Fibroblast of lung (primary cell): ENCODE measurements at regions not wholly inside any gene's neighbourhood (a gene's known extent, or its start where the extent isn't known, plus 50 kb on each side); places are given as distances from the start of the nearest gene placed in this dataset.

Experiments used
- EZH2 ChIP-seq: IDR thresholded peaks from 2 replicates; pipeline ENCODE4 v1.5.1; 2012; ENCODE audit warnings: low read length, control low read depth, mild to moderate bottlenecking; ENCODE audit errors: missing control alignments
- TF ChIP-seq, protein P1 (sequence below), 2 donors: IDR thresholded peaks in 1 of 2; conservative IDR thresholded peaks in 1 of 2; 1 replicate in 1 of 2; 2 replicates in 1 of 2; pipeline ENCODE4 v1.5.1; 2011 to 2012; ENCODE audit warnings: low read length in 2 of 2, control low read depth in 1 of 2, inconsistent platforms in 1 of 2, low read depth in 1 of 2, mild to moderate bottlenecking in 1 of 2

DNA sequence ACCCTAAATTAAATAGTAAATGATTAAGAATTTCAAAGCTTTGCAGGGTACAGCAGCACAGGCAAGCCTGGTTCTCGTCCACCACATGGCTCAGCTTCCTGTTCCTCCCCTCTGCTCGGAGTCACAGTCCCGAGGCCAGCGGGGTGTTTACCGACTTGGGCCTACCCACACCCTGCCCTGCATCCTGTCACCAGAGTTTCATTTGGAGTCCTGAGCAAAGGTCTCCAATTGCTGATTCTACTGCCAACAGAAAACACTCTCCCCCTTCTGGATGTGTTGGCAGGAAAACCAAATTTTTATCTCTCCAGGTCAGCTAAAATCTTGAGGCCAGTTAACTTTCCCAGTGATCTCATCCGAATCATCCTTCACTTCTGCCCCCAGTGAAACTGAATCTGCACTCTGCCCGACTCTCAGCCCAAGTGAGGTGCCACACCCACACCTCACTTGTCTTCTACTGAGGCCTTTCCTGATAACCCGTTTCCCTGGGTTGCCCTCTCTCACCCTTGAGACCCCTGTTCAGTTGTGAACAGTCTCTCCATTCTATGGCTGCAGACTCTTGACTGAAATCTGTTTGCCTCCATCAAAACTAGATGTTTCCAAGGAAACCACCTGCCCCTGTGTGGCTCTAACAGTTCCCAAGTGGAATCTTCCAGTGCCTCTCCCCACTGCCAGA, 71.2 kb downstream of the VCPKMT start:
- TF ChIP-seq, protein P1, sequence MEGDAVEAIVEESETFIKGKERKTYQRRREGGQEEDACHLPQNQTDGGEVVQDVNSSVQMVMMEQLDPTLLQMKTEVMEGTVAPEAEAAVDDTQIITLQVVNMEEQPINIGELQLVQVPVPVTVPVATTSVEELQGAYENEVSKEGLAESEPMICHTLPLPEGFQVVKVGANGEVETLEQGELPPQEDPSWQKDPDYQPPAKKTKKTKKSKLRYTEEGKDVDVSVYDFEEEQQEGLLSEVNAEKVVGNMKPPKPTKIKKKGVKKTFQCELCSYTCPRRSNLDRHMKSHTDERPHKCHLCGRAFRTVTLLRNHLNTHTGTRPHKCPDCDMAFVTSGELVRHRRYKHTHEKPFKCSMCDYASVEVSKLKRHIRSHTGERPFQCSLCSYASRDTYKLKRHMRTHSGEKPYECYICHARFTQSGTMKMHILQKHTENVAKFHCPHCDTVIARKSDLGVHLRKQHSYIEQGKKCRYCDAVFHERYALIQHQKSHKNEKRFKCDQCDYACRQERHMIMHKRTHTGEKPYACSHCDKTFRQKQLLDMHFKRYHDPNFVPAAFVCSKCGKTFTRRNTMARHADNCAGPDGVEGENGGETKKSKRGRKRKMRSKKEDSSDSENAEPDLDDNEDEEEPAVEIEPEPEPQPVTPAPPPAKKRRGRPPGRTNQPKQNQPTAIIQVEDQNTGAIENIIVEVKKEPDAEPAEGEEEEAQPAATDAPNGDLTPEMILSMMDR (conservative IDR thresholded peaks at IDR 0.05 in 1 of 2, IDR thresholded peaks at IDR 0.05 in 1 of 2; ENCODE audit: low read depth in 1 of 2, low read length in 2 of 2), result no peak
- TF ChIP-seq EZH2, result no peak
